Endothelial cell of umbilical vein (primary cell): ENCODE measurements at regions not wholly inside any gene's neighbourhood (a gene's known extent, or its start where the extent isn't known, plus 50 kb on each side); places are given as distances from the start of the nearest gene placed in this dataset.

Experiments used
- BruUV-seq: library from RNA; stranded (reverse); fragments of 400-500 nt; replicated peaks from 2 replicates; lab custom pipeline; 2021; lab: Mats Ljungman, UMichigan
- CTCF ChIA-PET: fragments of 300-600, 350-600 bp; sonication (Branson Sonifier 250); formaldehyde crosslinking; loops from one replicate; lab custom pipeline; 2021; ENCODE audit warnings: antibody characterized with exemption, inconsistent platforms; lab: Charles Lee
- POLR2A ChIA-PET: fragments of 300-600, 350-600 bp; sonication (Branson Sonifier 250); formaldehyde crosslinking; loops from one replicate; lab custom pipeline; 2021; ENCODE audit warnings: antibody characterized with exemption, inconsistent platforms; lab: Charles Lee
- DNase-seq: peaks from one replicate; pipeline ENCODE4 v3.0.0-alpha.2; 2011; ENCODE audit warnings: low read depth, low spot score
- FAIRE-seq: peaks from 2 replicates; lab custom pipeline; 2011; peaks lifted over from hg19 to GRCh38; lab: Jason Lieb, UNC
- H2AFZ ChIP-seq: 2 replicates; pipeline ENCODE4 v1.6.0; 2012; ENCODE audit warnings: low read depth, low read length, control low read depth, inconsistent platforms
- H3K27ac ChIP-seq: 2 replicates; pipeline ENCODE4 v1.5.1; 2011; ENCODE audit warnings: low read depth, mild to moderate bottlenecking, control low read depth, low read length, moderate library complexity; ENCODE audit not compliant: insufficient read depth
- H3K27me3 ChIP-seq, 2 experiments: 2 replicates each; pipeline versions ENCODE4 v1.6.0 to v1.6.1; 2011; ENCODE audit warnings: low read length in 2 of 2, mixed read lengths in 1 of 2; ENCODE audit not compliant: control insufficient read depth in 2 of 2, insufficient read depth in 2 of 2
- H3K36me3 ChIP-seq, 2 experiments: 2 replicates in 1 of 2; 3 replicates in 1 of 2; pipeline ENCODE4 v1.5.1; 2011; ENCODE audit warnings: low read length in 2 of 2, mild to moderate bottlenecking in 1 of 2, moderate library complexity in 1 of 2; ENCODE audit not compliant: control insufficient read depth in 2 of 2, insufficient read depth in 2 of 2; ENCODE audit errors: extremely low read depth in 1 of 2
- H3K4me1 ChIP-seq: 3 replicates; pipeline ENCODE4 v1.5.1; 2011; ENCODE audit warnings: mild to moderate bottlenecking, low read length; ENCODE audit not compliant: control insufficient read depth, insufficient read depth; ENCODE audit errors: extremely low read depth
- H3K4me2 ChIP-seq: 2 replicates; pipeline ENCODE4 v1.6.1; 2011; ENCODE audit warnings: low read length, control low read depth, mixed read lengths; ENCODE audit not compliant: insufficient read depth
- H3K4me3 ChIP-seq, 3 experiments: fragments of 200-600 bp in 1 of 3; sonication (generic), shearing (Covaris generic) in 1 of 3; replicated peaks in 1 of 3; 2 replicates each; pipeline ENCODE4 v1.5.1; 2011 to 2016; ENCODE audit warnings: control low read depth in 3 of 3, low read length in 3 of 3, mild to moderate bottlenecking in 2 of 3, inconsistent platforms in 1 of 3, low read depth in 1 of 3, moderate library complexity in 1 of 3; ENCODE audit not compliant: insufficient read depth in 1 of 3
- H3K79me2 ChIP-seq: 2 replicates; pipeline ENCODE4 v1.6.0; 2012; ENCODE audit warnings: low read length, inconsistent platforms; ENCODE audit not compliant: control insufficient read depth, insufficient read depth
- H3K9ac ChIP-seq: replicated peaks from 2 replicates; pipeline ENCODE3; 2011; ENCODE audit warnings: low read length, control low read depth; ENCODE audit not compliant: insufficient read depth; ENCODE audit errors: extremely low read depth
- H3K9me1 ChIP-seq: replicated peaks from 3 replicates; pipeline ENCODE4 v1.6.0; 2011; ENCODE audit warnings: mild to moderate bottlenecking, low read length; ENCODE audit not compliant: control insufficient read depth, insufficient read depth; ENCODE audit errors: extremely low read depth
- H3K9me3 ChIP-seq: replicated peaks from 2 replicates; pipeline ENCODE4 v1.5.1; 2012; ENCODE audit warnings: low read length, inconsistent platforms; ENCODE audit not compliant: control insufficient read depth, insufficient read depth
- H4K20me1 ChIP-seq: replicated peaks from 2 replicates; pipeline ENCODE3; 2011; ENCODE audit warnings: mild to moderate bottlenecking, low read length; ENCODE audit not compliant: control insufficient read depth, insufficient read depth; ENCODE audit errors: extremely low read depth
- CTCF ChIP-seq, 2 donors: IDR thresholded peaks; 1 replicate in 1 of 2; 2 replicates in 1 of 2; pipeline ENCODE4 v1.5.1; 2011; ENCODE audit warnings: low read length in 2 of 2, mild to moderate bottlenecking in 2 of 2, moderate library complexity in 2 of 2, control low read depth in 1 of 2, inconsistent platforms in 1 of 2, low read depth in 1 of 2; ENCODE audit not compliant: insufficient read depth in 1 of 2; ENCODE audit errors: extremely low read depth in 1 of 2
- EZH2 ChIP-seq: IDR thresholded peaks from 2 replicates; pipeline ENCODE4 v1.6.1; 2012; ENCODE audit warnings: borderline replicate concordance, low read depth, mild to moderate bottlenecking, moderate library complexity, low read length, inconsistent platforms; ENCODE audit not compliant: severe bottlenecking
- FOS ChIP-seq: IDR thresholded peaks from 2 replicates; pipeline ENCODE4 v1.6.1; 2011; ENCODE audit warnings: mild to moderate bottlenecking, low read length, moderate library complexity, borderline replicate concordance; ENCODE audit not compliant: insufficient read depth
- GATA2 ChIP-seq: IDR thresholded peaks from 2 replicates; pipeline ENCODE4 v1.7.0; 2011; ENCODE audit warnings: low read depth, mild to moderate bottlenecking, moderate library complexity, mixed read lengths, low read length; ENCODE audit not compliant: insufficient read length, insufficient read depth
- JUN ChIP-seq: IDR thresholded peaks from 2 replicates; pipeline ENCODE4 v1.6.1; 2011; ENCODE audit warnings: borderline replicate concordance, low read depth; ENCODE audit not compliant: insufficient read length, insufficient read depth
- MAX ChIP-seq: IDR thresholded peaks from 2 replicates; pipeline ENCODE4 v1.6.1; 2011; ENCODE audit not compliant: insufficient read depth, insufficient read length
- MYC ChIP-seq: IDR thresholded peaks from one replicate; pipeline ENCODE4 v1.6.1; 2011; ENCODE audit warnings: mild to moderate bottlenecking, low read depth, low read length
- POLR2A ChIP-seq: IDR thresholded peaks from 2 replicates; pipeline ENCODE4 v1.6.1; 2012; ENCODE audit warnings: low read depth, mild to moderate bottlenecking, control low read depth, low read length
- POLR2AphosphoS5 ChIP-seq: IDR thresholded peaks from 2 replicates; pipeline ENCODE4 v1.6.1; 2012; ENCODE audit warnings: low read depth, mild to moderate bottlenecking, control low read depth, low read length, moderate library complexity; ENCODE audit not compliant: insufficient read depth
- dilution Hi-C: fragments of 300-500 bp; cut with MboI; formaldehyde crosslinking; loops from one replicate; pipeline ENCODE4 v1.15.0; 2019; ENCODE audit warnings: low sequenced_read_pairs; ENCODE audit not compliant: extremely low pct_ligation_motif_present
- intact Hi-C: fragments of 100-400 bp; cut with micrococcal nuclease; formaldehyde crosslinking; loops from one replicate; pipeline ENCODE4 v1.10.0; 2022

- CTCF ChIA-PET, result no interaction called here
- H3K9ac ChIP-seq, result no peak overlapping the region
- no peaks in the 10 kb centered on the region for H3K79me2 ChIP-seq
- no peaks in the 10 kb centered on the region for H3K4me1 ChIP-seq
- FAIRE-seq, result no peak
- dilution Hi-C loops, result no loop called here
- POLR2A ChIA-PET, result no interaction called here
- TF ChIP-seq FOS, result no peak
- no peak for TF ChIP-seq POLR2AphosphoS5
- no peak for TF ChIP-seq POLR2A
- H2AFZ ChIP-seq, result no peak overlapping the region
- H3K36me3 ChIP-seq, result no peaks in the 10 kb centered on the region
- no peak for DNase-seq
- H3K4me3 ChIP-seq, result no peak overlapping the region
- BruUV-seq, result no TSS peak
- no peaks in the 10 kb centered on the region for H4K20me1 ChIP-seq
- no peak overlapping the region for H3K4me2 ChIP-seq
- intact Hi-C loops, result loop anchor here (5.0 kb wide), 1 partner anchor 208 kb away; no protein-coding TSS in a partner anchor
- H3K9me1 ChIP-seq, result no peaks in the 10 kb centered on the region
- no peak overlapping the region for H3K27ac ChIP-seq
- no peaks in the 10 kb centered on the region for H3K27me3 ChIP-seq
- no peaks in the 10 kb centered on the region for H3K9me3 ChIP-seq
Observed at GRCh38 chr5:99315413-99316183, 386.8 kb upstream of the CHD1 start.

- Histone ChIP-seq H3K27ac (no peak overlapping the region), H3K36me3 (no peaks in the 10 kb centered on the region), H3K9me1 (no peaks in the 10 kb centered on the region), H4K20me1 (no peaks in the 10 kb centered on the region), H3K9me3 (no peaks in the 10 kb centered on the region), H2AFZ (no peak overlapping the region), H3K9ac (no peak overlapping the region), H3K79me2 (no peaks in the 10 kb centered on the region), H3K4me2 (no peak overlapping the region), H3K4me1 (no peaks in the 10 kb centered on the region), H3K27me3 (no peaks in the 10 kb centered on the region), H3K4me3 (no peak overlapping the region)
- TF ChIP-seq GATA2 (no peak), POLR2A (no peak), MYC (no peak), EZH2 (no peak), FOS (no peak), MAX (no peak), POLR2AphosphoS5 (no peak), JUN (no peak), CTCF (IDR thresholded peaks at IDR 0.05; ENCODE audit: extremely low read depth in 1 of 2, insufficient read depth in 1 of 2, low read depth in 1 of 2, low read length in 2 of 2) (no peak)
- ChIA-PET POLR2A (no interaction called here), CTCF (no interaction called here)
- no peak for DNase-seq
- intact Hi-C loops (loop anchor here (5.0 kb wide), 1 partner anchor 207 kb away; no protein-coding TSS in a partner anchor), dilution Hi-C loops (no loop called here)
- no peak for FAIRE-seq
- BruUV-seq, result no TSS peak
Observed at GRCh38 chr5:99314721-99315120, 385.9 kb upstream of the CHD1 start.
